ENCODE measurements at regions not wholly inside any gene's neighbourhood (a gene's known extent, or its start where the extent isn't known, plus 50 kb on each side); places are given as distances from the start of the nearest gene placed in this dataset.

GRCh38 chr7:85586091-85586490, 399.2 kb upstream of the SEMA3D start:
- TF ChIP-seq, protein P1, sequence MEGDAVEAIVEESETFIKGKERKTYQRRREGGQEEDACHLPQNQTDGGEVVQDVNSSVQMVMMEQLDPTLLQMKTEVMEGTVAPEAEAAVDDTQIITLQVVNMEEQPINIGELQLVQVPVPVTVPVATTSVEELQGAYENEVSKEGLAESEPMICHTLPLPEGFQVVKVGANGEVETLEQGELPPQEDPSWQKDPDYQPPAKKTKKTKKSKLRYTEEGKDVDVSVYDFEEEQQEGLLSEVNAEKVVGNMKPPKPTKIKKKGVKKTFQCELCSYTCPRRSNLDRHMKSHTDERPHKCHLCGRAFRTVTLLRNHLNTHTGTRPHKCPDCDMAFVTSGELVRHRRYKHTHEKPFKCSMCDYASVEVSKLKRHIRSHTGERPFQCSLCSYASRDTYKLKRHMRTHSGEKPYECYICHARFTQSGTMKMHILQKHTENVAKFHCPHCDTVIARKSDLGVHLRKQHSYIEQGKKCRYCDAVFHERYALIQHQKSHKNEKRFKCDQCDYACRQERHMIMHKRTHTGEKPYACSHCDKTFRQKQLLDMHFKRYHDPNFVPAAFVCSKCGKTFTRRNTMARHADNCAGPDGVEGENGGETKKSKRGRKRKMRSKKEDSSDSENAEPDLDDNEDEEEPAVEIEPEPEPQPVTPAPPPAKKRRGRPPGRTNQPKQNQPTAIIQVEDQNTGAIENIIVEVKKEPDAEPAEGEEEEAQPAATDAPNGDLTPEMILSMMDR (IDR thresholded peaks at IDR 0.05; ENCODE audit: insufficient read depth, low read depth, low read length, missing control alignments): no peak
- no peak for DNase-seq (ENCODE audit: low read depth)
- H3K4me3 ChIP-seq (ENCODE audit: low read length): no peak overlapping the region

DNA sequence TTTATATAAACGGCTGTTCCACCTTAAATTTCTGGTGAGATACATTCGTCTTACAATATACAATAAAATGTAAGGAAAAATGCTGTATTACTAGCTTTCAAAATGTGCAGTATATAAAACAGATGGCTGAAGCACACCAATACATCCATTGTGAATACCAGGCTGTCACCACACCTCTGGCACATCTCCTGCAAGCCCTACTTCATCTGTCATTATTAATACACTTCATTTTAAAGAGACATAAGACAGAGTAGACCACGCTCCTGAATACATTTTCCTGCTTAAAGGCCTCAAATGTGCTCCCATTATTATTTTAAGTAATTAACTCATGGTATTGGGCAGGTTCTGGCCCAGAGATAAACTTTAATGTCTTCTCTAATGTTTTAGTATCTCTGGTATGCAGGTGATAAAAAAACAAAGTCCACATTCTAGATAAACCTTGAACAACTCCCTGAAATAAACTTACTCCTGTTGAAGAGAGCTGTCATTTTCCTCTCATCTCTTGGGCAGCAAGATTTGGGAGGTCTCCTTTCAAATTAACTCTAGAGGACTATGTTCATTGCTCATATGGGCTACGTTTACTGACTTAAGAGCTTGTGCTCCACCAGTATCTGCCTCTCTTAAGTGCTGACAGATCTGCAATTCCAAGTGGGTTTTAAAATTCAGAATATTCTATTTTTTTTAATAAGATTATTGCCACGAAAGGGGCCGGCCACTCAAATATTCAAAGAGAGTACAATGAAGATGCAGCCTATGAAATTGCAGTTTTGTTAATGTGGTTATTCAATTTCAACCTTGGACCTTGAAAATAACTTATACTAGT, 396.5 kb upstream of the SEMA3D start:
- TF ChIP-seq, protein P1 (IDR thresholded peaks at IDR 0.05; ENCODE audit: insufficient read depth, low read depth, low read length, missing control alignments): no peak
- DNase-seq (ENCODE audit: low read depth): no peak
- H3K4me3 ChIP-seq (ENCODE audit: low read length): no peak overlapping the region

DNA sequence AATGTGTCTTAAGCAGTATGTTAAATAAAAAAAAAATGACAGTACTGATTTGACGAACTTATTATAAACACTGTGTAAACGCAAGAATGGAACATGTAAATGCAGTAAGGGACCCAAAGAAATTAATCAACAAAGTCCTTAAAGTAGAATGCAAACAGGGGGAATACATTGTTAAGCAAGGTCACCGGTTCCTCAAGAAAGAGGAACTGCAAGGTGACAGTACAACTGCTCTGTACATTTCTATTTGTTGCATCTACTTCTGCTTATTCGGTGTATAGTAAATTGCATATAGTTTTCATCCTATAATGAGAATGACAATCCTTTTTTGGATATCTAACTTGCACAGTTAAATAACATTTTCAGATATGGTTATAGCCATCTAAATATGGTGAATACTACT, 387.0 kb upstream of the SEMA3D start:
- no peak overlapping the region for H3K4me3 ChIP-seq (ENCODE audit: low read length)
- DNase-seq (ENCODE audit: low read depth): no peak
- TF ChIP-seq, protein P1 (IDR thresholded peaks at IDR 0.05; ENCODE audit: insufficient read depth, low read depth, low read length, missing control alignments): no peak

DNA sequence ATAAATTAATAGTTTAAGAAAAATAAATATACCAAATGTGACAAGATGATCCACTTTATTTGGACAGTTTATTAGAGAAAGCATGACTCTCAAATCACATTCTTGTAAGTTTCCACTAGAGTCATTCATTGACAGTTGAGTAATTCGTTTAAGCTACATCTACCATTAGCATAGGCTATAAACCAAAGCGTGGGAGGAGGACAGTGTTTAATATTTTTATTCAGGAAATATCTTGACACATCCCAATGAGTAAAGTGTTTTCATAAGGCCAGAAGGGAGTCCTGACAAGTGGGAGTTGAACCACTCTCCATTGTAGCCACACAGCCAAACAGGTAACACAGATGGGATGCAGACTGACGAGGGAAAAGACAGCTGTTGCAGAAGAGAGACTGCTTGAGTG, 386.5 kb upstream of the SEMA3D start:
- no peak for DNase-seq (ENCODE audit: low read depth)
- H3K4me3 ChIP-seq (ENCODE audit: low read length): no peak overlapping the region
- TF ChIP-seq, protein P1 (IDR thresholded peaks at IDR 0.05; ENCODE audit: insufficient read depth, low read depth, low read length, missing control alignments): no peak

- TF ChIP-seq, protein P1 (IDR thresholded peaks at IDR 0.05; ENCODE audit: insufficient read depth, low read depth, low read length, missing control alignments): no peak
- no peak overlapping the region for H3K4me3 ChIP-seq (ENCODE audit: low read length)
- no peak for DNase-seq (ENCODE audit: low read depth)
Observed at GRCh38 chr7:85570898-85571297, 384.0 kb upstream of the SEMA3D start.

- no peak overlapping the region for H3K4me3 ChIP-seq (ENCODE audit: low read length)
- TF ChIP-seq, protein P1 (IDR thresholded peaks at IDR 0.05; ENCODE audit: insufficient read depth, low read depth, low read length, missing control alignments): no peak
- DNase-seq (ENCODE audit: low read depth): no peak
Observed at GRCh38 chr7:85567983-85568382, 381.1 kb upstream of the SEMA3D start.

Data from epithelial cell of esophagus (primary cell).